Upper lobe of left lung (tissue), 4 donors: ENCODE measurements at regions not wholly inside any gene's neighbourhood (a gene's known extent, or its start where the extent isn't known, plus 50 kb on each side); places are given as distances from the start of the nearest gene placed in this dataset.

Experiments
- EP300 ChIP-seq, 4 donors: sonication (generic); formaldehyde crosslinking; IDR thresholded peaks; one replicate each; pipeline ENCODE4 v1.5.1; 2017; ENCODE audit warnings: antibody characterized with exemption in 4 of 4, control low read depth in 2 of 4
- POLR2A ChIP-seq, 4 donors: fragments of 450-650 bp; IDR thresholded peaks; one replicate each; pipeline ENCODE4 v1.5.1; 2016 to 2017; ENCODE audit warnings: antibody characterized with exemption in 4 of 4, mild to moderate bottlenecking in 2 of 4
- TF ChIP-seq, protein P1 (sequence below), 6 experiments: fragments of 450-650 bp in 4 of 6; fragments of 200-600 bp in 2 of 6; sonication (generic) in 2 of 6; IDR thresholded peaks; one replicate each; pipeline ENCODE4 v1.5.1; 2016 to 2019; ENCODE audit warnings: antibody characterized with exemption in 6 of 6

DNA sequence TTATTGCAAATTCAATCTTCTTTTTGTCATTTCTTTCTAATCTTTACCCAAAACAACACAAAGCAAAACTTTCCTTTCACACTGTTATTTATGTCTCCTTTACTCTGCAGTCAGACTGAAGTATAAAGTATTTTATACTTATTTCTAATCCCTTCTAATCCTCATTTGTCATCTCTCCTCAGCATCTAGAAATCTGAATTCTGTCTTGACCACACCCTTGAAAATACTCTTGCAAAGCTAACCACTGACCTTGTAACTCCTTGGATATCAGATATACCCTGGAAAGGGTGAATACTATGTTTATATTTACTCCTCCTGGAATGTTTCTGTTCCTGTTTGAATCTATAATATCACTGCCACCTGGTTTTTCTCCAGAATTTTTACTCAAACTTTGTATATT is 481.1 kb downstream of the ZNF385D start:
- TF ChIP-seq, protein P1, sequence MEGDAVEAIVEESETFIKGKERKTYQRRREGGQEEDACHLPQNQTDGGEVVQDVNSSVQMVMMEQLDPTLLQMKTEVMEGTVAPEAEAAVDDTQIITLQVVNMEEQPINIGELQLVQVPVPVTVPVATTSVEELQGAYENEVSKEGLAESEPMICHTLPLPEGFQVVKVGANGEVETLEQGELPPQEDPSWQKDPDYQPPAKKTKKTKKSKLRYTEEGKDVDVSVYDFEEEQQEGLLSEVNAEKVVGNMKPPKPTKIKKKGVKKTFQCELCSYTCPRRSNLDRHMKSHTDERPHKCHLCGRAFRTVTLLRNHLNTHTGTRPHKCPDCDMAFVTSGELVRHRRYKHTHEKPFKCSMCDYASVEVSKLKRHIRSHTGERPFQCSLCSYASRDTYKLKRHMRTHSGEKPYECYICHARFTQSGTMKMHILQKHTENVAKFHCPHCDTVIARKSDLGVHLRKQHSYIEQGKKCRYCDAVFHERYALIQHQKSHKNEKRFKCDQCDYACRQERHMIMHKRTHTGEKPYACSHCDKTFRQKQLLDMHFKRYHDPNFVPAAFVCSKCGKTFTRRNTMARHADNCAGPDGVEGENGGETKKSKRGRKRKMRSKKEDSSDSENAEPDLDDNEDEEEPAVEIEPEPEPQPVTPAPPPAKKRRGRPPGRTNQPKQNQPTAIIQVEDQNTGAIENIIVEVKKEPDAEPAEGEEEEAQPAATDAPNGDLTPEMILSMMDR (IDR thresholded peaks at IDR 0.05), result no peak
- TF ChIP-seq POLR2A (IDR thresholded peaks at IDR 0.05), result no peak
- no peak for TF ChIP-seq EP300 (IDR thresholded peaks at IDR 0.05)
